Smooth muscle cell (in vitro differentiated cells): ENCODE measurements at regions not wholly inside any gene's neighbourhood (a gene's known extent, or its start where the extent isn't known, plus 50 kb on each side); places are given as distances from the start of the nearest gene placed in this dataset.

Source experiments
- DNase-seq: peaks from one replicate; lab custom pipeline; 2025; ENCODE audit not compliant: unreplicated experiment; lab: John Stamatoyannopoulos, UW
- H2AFZ ChIP-seq: fragments of 200-600 bp; sonication (generic); 2 replicates; pipeline ENCODE4 v1.6.0; 2016; ENCODE audit warnings: antibody characterized with exemption, low read depth, mild to moderate bottlenecking
- H3F3A ChIP-seq: fragments of 200-600 bp; sonication (generic); 2 replicates; pipeline ENCODE4 v1.6.0; 2017; ENCODE audit warnings: antibody characterized with exemption, low read depth
- H3K27ac ChIP-seq: fragments of 200-600 bp; sonication (generic); 2 replicates; pipeline ENCODE4 v1.5.1; 2016; ENCODE audit warnings: low read depth, mild to moderate bottlenecking
- H3K27me3 ChIP-seq: fragments of 200-600 bp; sonication (generic); 2 replicates; pipeline ENCODE4 v1.6.1; 2016; ENCODE audit warnings: low read depth, mild to moderate bottlenecking
- H3K36me3 ChIP-seq: fragments of 200-600 bp; sonication (generic); 2 replicates; pipeline ENCODE4 v1.5.1; 2016; ENCODE audit warnings: low read depth
- H3K4me1 ChIP-seq: fragments of 200-600 bp; sonication (generic); 2 replicates; pipeline ENCODE4 v1.5.1; 2016; ENCODE audit warnings: low read depth
- H3K4me2 ChIP-seq: fragments of 200-600 bp; sonication (generic); 2 replicates; pipeline ENCODE4 v1.6.0; 2016; ENCODE audit warnings: mild to moderate bottlenecking
- H3K4me3 ChIP-seq: fragments of 200-600 bp; sonication (generic); 2 replicates; pipeline ENCODE4 v1.5.1; 2016; ENCODE audit warnings: mild to moderate bottlenecking
- H3K79me2 ChIP-seq: fragments of 200-600 bp; sonication (generic); 2 replicates; pipeline ENCODE4 v1.6.0; 2016; ENCODE audit warnings: low read depth, mild to moderate bottlenecking
- H3K9ac ChIP-seq: fragments of 200-600 bp; sonication (generic); 2 replicates; pipeline ENCODE4 v1.6.0; 2016; ENCODE audit warnings: low read depth
- H3K9me3 ChIP-seq: fragments of 200-600 bp; sonication (generic); replicated peaks from 2 replicates; pipeline ENCODE4 v1.5.1; 2016; ENCODE audit warnings: low read depth
- H4K20me1 ChIP-seq: fragments of 200-600 bp; sonication (generic); 2 replicates; pipeline ENCODE4 v1.6.0; 2016; ENCODE audit warnings: low read depth
- WGBS: methylation state at CpG from one replicate; pipeline ENCODE4 v1.1.7; 2016; ENCODE audit warnings: low lambda C conversion rate; 5-methylcytosine and 5-hydroxymethylcytosine counted together
- TF ChIP-seq, protein P1 (sequence below): fragments of 200-600 bp; sonication (generic); IDR thresholded peaks from 2 replicates; pipeline ENCODE4 v1.5.1; 2017; ENCODE audit warnings: borderline replicate concordance, mild to moderate bottlenecking, antibody characterized with exemption; ENCODE audit not compliant: insufficient read depth, poor library complexity, severe bottlenecking

DNA sequence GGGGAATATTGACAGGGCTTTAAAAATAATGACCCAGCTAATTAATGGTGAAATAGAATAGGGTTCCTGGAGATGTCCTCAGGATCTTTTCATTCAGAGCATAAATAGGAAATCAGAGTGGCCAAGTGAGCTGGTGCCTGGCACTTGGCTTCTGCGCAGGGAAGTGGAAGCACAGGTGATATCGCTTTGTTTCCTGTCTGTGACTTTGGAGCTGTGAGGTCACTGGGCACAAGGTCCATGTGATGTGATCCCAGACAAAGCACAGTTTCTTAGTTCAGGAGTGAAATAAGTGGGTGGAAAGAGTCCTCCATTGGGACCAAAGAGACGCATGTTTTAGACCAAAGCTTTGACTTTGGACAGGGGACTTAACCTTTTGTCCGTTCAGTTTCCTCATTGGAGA, 338.3 kb downstream of the CYRIA start:
- H3K4me1 ChIP-seq, result peaks cover 54% of the 10 kb centered on the region
- H3K36me3 ChIP-seq, result no peaks in the 10 kb centered on the region
- H3K27me3 ChIP-seq, result no peaks in the 10 kb centered on the region
- TF ChIP-seq, protein P1, sequence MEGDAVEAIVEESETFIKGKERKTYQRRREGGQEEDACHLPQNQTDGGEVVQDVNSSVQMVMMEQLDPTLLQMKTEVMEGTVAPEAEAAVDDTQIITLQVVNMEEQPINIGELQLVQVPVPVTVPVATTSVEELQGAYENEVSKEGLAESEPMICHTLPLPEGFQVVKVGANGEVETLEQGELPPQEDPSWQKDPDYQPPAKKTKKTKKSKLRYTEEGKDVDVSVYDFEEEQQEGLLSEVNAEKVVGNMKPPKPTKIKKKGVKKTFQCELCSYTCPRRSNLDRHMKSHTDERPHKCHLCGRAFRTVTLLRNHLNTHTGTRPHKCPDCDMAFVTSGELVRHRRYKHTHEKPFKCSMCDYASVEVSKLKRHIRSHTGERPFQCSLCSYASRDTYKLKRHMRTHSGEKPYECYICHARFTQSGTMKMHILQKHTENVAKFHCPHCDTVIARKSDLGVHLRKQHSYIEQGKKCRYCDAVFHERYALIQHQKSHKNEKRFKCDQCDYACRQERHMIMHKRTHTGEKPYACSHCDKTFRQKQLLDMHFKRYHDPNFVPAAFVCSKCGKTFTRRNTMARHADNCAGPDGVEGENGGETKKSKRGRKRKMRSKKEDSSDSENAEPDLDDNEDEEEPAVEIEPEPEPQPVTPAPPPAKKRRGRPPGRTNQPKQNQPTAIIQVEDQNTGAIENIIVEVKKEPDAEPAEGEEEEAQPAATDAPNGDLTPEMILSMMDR, result no peak
- H3K4me2 ChIP-seq, result no peak overlapping the region
- H3K9me3 ChIP-seq, result no peaks in the 10 kb centered on the region
- no peak for DNase-seq
- H3K9ac ChIP-seq, result no peak overlapping the region
- H3F3A ChIP-seq, result no peaks in the 10 kb centered on the region
- H4K20me1 ChIP-seq, result no peaks in the 10 kb centered on the region
- no peaks in the 10 kb centered on the region for H3K79me2 ChIP-seq
- no peak overlapping the region for H3K27ac ChIP-seq
- no peak overlapping the region for H2AFZ ChIP-seq
- H3K4me3 ChIP-seq, result no peak overlapping the region
- WGBS, result 95% methylated on average over 4 of the region's 4 CpGs

DNA sequence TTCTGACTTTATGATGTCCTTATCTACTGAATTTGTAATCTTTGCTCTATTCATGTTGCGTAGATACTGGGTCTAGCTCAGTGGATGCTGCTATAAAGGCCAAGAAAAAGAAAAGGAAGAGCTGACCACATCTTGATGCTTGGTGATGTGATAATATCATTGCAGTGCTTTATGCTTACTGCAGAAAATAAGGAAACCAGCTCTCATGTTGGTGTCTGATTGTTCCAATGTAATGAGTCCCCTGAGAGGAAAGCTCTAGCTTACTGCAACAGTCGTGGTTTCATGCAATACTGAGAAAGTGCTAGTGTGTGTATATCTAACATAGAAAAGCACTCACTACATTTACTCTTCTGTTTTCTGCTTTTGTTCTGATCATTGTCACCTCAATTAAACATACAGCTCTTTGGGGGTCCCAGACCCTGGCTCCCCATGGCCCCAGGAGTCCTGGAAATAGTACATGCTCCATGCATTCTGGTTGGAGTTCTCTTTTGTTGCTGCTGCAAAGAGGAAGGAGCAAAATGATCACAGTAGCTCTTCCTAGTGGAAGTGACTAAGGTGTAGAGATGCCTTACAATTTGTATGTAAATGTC, 338.8 kb downstream of the CYRIA start:
- 77% methylated on average over 2 of the region's 2 CpGs for WGBS

DNA sequence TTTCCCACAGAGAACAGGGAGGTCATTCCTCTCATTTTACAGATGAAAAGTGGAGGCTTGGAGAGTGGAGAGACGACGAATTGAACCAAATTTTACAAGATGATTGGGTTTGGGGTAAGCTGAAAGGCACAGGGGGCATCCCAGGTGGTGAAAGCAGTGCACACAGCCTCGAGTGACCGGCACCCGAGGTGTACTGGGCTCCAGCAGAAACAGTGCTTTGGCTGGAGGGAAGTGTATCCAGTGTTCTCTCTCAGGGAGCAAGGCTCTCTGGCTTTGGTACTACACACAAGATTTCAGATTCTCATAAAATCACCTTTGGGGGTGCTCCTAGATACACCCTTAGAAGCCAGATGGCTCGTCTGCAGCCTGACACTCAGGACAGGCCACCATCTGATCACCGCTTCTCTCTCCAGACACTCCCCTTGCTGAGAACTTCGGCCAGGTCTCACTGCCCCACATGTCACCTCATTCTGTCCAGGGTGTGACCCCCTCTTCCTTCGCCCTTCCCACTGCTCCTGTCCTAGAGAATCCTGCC, 339.6 kb downstream of the CYRIA start:
- H4K20me1 ChIP-seq, result no peaks in the 10 kb centered on the region
- no peaks in the 10 kb centered on the region for H3K27me3 ChIP-seq
- peaks cover 45% of the 10 kb centered on the region for H3K4me1 ChIP-seq
- H2AFZ ChIP-seq, result no peak overlapping the region
- no peak overlapping the region for H3K27ac ChIP-seq
- no peak overlapping the region for H3K4me2 ChIP-seq
- no peaks in the 10 kb centered on the region for H3K9me3 ChIP-seq
- WGBS, result 95% methylated on average over 9 of the region's 9 CpGs
- H3K4me3 ChIP-seq, result no peak overlapping the region
- TF ChIP-seq, protein P1, result no peak
- H3K36me3 ChIP-seq, result no peaks in the 10 kb centered on the region
- no peak for DNase-seq
- H3K9ac ChIP-seq, result no peak overlapping the region
- no peaks in the 10 kb centered on the region for H3K79me2 ChIP-seq
- H3F3A ChIP-seq, result no peaks in the 10 kb centered on the region

More for the DNA sequence above, 338.8 kb downstream of the CYRIA start:
- H3K36me3 ChIP-seq, result no peaks in the 10 kb centered on the region
- H3K4me3 ChIP-seq, result no peak overlapping the region
- no peaks in the 10 kb centered on the region for H3F3A ChIP-seq
- DNase-seq, result no peak
- H3K4me1 ChIP-seq, result peaks cover 52% of the 10 kb centered on the region
- TF ChIP-seq, protein P1, result no peak
- H3K27me3 ChIP-seq, result no peaks in the 10 kb centered on the region
- H3K9ac ChIP-seq, result no peak overlapping the region
- no peaks in the 10 kb centered on the region for H3K9me3 ChIP-seq
- no peaks in the 10 kb centered on the region for H3K79me2 ChIP-seq
- no peaks in the 10 kb centered on the region for H4K20me1 ChIP-seq
- H2AFZ ChIP-seq, result no peak overlapping the region
- H3K4me2 ChIP-seq, result no peak overlapping the region
- no peak overlapping the region for H3K27ac ChIP-seq
